HG02885 (cell line): ENCODE measurements at regions not wholly inside any gene's neighbourhood (a gene's known extent, or its start where the extent isn't known, plus 50 kb on each side); places are given as distances from the start of the nearest gene placed in this dataset.

Experiments used
- ATAC-seq: cut with Tn5 transposase; IDR thresholded peaks from one replicate; pipeline ENCODE4 v1.9.1; 2021; ENCODE audit warnings: mild to moderate bottlenecking; ENCODE audit not compliant: unreplicated experiment, poor library complexity

DNA sequence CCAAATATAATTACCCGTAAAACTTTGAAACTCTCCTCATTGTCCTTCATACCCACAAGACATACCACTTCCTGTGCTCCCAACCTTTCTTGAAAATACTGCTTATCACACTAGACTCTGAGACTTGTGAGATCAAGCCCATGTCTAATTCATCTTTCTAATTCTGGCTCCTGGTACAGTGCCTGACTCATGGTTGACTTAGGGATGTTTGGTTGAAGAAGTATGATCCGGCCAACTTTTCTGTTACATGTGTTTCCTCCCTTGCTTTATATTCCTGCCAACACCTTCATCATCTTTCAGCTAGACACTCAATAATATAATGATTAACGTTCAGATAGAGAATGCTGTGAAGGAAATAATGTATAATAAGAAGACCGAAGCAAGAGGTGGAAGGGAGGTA is 58.2 kb downstream of the MEX3B start:
- ATAC-seq = no peak

DNA sequence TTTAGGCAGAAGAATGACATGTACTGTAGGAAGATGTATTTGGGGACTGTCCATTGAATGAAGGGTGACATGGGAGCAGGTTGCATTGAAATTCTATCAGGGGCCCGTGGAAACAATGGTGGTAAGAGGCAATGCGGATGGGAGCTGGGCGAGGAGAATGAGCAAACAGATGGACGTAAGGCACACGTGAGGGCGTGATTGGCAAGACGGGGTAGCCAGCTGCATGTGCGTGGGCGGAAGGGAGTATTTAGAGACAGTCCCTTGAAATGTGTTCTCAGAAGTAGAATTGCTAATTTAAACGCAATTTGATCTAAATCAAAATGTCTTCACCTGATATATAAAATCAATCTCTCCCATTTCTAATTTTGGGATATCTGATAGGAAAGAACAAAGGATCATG is 62.3 kb downstream of the MEX3B start:
- no peak for ATAC-seq

DNA sequence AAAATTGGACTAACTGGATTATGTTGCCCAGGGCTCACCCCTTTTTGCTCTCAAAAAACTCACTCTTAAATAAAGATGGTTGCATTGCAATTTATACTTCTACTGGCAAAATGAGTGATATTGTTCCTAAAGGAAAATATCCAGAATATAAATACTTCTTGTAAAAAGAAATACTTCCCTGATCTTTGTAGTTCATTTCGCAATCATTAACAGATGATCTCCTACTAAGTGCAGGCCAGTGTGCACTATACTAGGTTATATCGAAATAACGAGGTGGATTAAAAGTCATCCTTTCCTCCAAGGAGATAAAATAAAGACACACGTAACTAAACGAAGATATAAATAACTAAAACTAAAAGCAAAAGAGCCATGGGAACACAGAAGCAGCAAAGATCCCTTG is 63.0 kb downstream of the MEX3B start:
- ATAC-seq = no peak

DNA sequence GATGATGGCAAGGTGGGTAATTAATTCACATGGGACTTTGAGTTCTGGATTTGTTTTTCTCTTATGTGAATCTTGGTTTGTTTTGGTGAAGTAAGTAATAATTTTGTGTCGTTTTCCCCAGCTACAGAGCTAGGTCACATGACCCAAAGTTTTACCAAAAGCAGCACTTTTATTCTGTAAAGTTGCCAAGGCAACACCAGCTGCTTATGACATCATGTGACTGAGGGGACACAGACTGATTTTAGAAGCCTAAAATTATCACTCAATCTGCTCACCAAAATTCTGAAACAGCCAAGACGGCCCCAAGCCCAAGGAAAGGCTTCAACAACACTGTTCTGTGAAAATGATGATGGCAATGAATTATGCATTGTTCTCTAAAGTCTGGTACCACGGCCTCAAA is 63.9 kb downstream of the MEX3B start:
- no peak for ATAC-seq

DNA sequence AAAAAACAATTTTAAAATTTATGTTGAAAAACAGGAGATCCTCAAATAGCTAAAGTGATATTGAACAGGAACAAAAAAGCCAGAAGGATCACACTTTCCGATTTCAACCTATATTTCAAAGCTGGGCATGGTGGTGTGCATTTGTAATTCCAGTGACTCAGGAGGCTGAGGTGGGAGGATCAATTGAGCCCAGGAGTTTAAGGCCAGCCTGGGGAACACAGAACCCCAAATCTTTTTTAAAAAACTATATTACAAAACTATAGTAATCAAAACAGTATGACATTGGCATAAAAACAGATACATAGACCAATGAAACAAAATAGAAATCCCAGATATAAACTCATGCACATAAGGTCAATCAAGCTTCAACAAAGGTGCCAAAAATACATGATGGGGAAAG is 68.4 kb downstream of the MEX3B start:
- no peak for ATAC-seq

DNA sequence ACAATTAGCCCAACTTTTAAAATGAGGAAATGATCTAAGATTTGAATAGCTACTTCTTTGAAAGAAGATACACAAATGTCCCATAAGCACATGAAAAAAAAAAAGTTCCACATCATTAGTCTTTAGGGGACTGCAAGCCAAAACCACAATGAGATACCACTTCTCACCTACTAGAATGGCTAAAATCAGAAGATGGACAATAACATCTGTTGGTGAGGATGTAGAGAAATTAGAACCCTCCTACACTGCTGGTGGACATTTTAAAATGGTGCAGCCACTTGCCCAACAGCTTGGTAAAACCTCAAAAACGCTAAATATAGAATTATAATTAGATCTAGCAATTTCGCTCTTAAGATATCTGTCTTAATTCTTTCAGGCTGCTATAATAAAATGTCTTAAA is 77.1 kb downstream of the MEX3B start:
- ATAC-seq = no peak

DNA sequence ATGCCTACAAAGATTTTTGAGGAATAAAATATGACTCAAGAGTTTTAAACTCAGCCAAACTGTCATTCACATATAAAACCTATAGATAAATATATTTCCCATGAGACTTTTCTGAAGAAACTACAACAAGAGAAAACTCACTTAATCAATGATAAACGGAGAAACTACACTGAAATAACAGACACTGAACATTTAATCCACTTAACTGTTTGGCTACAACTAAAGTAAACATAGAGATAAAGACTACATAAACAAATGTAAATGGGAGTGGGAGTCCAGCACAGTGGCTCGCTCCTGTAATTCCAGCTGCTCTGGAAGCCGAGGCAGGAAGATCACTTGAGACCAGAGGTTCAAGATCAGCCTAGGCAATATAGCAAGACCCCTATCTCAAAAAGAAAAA is 79.2 kb downstream of the MEX3B start:
- no peak for ATAC-seq

DNA sequence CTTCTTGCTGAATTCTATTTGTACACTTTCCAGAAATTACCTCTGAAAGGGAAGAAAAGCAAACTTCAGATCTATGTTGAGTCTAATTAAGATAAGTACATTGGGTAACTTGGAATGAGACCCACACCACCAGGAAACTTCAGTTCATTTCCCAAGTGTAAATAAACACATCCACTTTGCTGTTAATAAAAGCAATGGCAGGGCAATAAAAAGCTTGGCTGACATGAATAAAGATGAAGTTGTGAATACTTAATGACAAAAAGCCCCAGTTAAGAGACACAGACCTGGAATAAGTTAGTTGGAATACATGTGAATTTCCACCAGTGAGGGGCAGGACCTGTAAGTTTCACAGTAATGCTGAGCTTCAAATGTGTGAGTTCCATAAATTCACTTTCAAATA is 83.3 kb downstream of the MEX3B start:
- ATAC-seq = no peak

DNA sequence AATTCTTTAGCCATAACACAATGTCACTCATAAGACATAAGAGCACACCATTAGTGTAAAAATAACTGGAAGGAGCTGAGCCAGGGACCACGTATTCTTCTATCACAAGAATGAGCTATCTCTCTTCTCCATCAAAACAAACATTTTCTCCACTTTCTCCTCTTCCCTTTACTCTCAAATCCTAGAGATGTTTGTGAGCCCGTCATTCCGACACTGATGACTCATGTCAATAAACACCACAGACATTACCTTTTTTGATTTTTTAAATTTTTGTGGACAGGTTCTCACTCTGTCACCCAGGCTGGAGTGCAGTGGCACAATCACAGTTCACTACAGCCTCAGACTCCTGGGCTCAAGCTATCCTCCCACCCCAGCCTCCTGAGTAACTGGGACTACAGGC is 86.6 kb downstream of the MEX3B start:
- ATAC-seq = no peak

DNA sequence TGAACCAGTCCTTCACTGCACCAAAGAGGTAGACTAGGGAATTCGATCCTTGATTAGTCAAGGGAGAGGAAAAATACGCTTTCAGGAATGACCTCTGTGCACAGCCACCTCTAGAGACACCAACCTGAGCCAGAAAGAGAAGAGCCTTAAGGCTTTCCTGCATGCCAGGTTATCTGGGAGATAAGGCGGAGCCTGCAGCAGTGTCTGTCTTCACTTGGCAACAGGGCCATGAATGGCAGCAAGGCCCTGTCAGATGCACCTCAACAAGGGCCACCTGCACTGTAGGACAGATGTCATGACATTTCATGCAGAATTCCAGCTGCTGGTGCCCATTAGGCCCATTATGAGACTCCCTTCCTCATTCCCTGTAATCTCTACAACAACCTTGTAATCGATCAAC is 88.1 kb downstream of the MEX3B start:
- ATAC-seq = no peak

DNA sequence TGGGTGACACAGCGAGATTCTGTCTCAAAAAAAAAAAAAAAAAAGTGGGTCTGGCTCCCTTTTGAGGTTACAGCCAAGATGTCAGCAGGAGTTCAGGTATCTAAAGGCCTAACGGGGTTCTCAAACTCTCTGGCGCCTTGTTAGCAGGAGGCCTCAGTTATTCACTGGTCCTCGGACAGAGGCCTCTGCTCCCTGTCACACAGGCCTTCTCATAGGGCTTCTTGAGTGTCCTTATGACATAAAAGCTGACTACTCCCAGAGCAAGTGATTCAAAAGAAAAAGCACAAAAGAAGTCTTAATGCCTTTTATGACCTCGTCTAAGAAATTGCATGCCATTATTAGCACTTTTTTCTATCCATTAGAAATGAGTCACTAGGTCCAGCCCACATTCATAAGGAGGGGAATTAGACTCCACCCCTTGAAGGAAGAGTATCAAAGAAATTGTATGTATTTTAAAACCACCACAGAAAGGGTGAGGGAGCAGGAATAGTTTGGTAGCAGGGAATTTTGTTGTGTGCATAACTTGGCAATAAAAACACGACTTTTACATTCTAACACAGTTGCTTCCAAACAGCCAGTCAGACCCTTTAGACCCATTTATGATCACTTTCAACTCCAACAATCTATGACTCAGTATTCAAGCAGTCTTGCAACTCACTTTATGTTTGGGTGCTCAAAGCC is 90.3 kb downstream of the MEX3B start:
- no peak for ATAC-seq

DNA sequence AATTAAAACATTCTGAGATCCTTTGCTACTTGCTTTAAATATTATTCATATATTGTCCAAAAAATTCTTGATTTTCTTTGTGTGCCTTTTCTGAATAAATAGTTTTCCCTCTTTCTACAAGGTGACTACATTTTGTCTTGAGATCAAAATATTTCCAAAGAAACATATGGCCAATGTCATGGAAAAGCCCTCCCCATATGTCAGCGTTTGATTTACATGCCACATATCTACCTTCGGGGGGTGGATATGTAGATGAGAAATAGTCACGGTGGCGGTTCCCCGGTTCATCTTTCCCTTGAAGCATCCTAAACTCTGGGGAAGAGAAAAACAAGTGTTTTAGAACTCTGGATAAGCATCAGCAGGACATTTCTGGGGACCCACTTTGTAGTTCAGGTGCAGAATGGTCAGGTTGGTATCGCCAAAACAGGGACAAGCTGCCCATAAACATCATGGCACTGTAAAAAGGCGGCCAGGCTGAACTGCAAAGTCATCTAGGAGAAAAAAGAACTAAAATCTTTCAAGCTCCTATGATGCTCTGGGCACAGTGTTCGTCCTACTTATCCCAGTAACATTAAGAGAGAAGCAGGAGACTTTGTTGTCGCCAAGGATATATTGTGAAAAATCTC is 91.5 kb downstream of the MEX3B start:
- ATAC-seq = no peak

DNA sequence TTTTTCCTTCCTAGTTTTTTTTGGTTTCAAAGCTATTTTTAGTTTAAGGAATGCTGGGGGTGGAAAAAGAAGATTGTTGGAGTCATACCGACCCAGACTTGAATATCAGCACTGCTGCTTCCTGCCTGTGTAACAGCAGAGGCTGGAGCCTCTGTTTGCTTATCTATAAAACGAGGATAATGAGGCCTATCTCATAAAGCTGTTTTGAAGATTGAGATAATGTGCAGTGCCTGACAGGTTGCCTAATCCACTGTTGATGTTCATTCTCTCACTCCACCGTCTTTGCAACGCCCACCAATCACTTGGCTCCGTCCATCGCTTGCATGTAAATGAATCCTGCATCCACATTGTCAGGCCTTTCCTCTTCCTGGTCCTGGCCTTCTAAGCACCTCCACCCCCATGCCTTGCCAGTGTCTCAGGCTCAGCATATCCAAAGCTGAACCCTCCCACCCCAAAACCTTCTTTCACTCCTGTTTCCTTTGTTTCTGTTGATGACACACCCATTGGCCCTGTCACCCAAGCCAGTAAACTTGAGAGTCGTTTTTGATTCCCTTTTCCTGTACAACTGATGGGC is 94.9 kb downstream of the MEX3B start:
- ATAC-seq = no peak

DNA sequence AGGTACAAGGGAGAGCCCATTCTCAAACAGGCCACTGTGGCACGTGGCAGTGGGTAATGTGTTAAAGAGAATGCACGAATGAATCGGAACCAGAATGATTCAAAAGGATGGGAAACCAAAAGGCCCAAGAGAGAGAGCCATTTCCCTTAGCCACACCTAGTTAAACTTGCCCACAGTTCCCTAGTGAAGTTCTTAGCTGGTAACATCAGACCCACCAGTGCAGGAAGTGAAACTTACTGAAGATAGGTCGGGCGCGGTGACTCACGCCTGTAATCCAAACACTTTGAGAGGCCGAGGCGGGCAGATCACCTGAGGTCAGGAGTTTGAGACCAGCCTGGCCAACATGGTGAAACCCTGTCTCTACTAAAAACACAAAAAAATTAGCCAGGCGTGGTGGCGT is 97.1 kb downstream of the MEX3B start:
- no peak for ATAC-seq

DNA sequence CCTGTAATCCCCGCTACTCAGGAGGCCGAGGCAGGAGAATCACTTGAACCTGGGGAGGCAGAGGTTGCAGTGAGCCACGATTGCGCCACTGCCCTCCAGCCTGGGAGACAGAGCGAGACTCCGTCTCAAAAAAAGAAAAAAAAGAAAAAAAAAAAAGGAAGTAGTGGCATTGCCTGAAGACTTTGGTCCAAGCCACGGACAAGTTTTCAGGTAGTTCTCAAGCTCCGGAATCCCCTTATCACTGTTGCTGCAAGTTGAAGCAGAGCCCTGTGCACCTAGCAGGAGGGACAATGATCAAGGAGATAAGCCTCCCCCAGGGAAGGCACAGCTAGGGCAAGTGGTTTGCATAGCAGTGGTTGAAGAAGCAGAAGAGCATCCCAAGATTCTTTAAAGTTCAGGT is 97.6 kb downstream of the MEX3B start:
- ATAC-seq = no peak

DNA sequence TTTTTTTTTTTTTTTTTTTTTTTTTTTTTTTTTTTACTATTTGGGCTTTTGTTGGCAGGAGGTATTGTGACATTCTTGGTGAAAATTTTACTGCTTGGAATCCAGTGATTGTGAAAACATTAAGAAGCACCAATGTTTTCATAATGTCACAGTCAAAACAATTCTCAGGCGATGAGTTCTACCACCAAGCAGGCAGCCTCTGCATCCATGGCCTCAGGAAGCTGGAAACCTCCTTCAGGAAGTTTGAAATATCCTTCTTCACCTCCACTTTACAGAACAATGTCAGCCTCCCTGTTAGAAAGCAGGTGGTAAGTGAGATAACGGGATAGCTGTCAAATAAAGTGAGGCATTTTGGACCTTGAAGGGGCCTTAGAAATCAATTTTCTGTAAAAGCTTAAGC is 98.3 kb downstream of the MEX3B start:
- ATAC-seq = no peak

DNA sequence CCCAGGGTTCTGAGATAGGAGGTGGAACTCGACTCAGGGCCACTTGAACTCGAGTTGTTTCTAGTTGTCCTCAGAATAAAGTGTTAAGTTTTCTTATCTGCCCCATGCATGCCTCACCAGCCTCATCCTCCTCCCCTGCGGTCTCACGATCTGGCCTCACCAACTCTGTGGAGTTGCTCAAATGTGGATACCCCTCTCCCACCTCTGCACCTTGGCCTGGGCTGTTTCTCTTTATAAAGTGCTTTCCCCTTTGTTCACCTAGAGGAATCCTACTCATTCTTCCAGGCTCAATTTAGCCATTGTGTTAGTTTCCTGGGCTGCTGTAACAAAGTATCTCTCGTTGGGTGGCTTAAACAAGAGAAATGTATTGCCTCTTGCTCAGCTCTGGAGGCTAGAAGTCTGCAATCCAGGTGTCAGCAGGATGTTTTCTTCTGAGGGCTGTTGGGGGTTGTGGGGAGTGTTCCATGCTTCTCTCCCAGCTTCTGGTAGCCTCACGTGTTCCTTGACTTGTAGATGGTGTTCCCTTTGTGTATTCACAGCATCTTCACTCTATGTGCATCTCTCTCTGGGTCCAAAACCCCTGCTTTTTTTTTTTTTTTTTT is 100.7 kb downstream of the MEX3B start:
- ATAC-seq = no peak

DNA sequence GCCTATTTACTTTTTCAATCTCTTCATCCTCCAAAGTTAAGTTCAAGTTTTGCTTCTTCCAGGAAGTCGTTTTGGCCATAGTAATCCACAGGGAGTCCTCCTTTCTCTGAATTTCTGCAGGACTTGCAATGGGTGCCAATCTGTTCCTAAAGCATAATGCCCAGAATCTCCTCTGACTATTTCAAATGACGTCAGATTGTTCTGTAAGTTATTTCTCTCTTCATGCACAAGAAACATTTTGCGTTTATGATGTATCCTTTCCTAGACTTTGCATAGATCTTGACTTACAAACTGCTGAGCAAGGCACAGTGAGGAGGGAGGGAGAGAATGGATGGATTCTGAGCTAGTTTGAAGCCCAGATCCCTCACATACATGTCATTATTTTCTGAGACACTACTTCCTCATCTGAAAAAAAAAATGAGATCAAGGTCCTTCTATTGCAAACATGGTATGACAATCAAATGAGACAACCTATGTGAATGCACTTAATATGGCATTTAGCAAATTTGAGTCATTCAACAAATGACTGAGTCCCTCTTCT is 103.1 kb downstream of the MEX3B start:
- no peak for ATAC-seq

DNA sequence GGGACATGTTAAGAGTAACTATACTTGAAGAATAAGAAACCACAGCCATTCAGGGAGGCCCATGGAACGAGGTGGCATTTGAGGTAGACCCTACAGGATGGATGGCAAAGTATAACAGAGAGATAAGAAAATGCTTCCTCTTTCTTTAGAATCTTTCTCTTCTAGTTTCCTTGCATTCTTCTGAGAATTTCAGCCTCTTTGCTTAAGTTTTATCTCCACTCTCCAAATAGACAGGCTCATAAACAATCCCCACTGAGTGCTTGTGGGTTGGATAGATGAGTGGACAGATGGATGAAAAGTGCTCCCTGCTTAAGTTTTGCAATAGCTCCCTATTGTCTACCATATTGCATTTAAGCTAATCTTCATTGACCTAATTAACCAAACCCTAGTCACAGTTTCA is 103.7 kb downstream of the MEX3B start:
- no peak for ATAC-seq

DNA sequence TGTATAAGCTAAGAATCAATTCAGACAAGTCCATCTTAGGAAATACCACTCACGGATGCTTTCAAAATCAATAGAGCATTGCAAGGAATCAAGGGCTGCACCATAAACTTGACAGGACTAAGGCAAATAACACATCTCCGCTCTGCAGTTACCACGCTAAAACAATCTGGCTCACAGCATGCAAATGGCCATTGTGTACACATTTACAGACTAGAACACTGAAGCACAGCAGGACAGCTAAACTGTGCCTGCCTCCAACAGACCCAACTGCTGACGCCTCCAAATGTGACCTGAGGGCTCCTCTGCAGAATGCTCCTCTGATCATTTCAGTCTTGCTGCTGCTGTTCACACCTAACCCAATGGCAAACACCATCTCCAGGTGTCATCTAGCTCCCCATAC is 104.3 kb downstream of the MEX3B start:
- no peak for ATAC-seq
